Trophoblast cell (in vitro differentiated cells and primary cell): ENCODE measurements at regions not wholly inside any gene's neighbourhood (a gene's known extent, or its start where the extent isn't known, plus 50 kb on each side); places are given as distances from the start of the nearest gene placed in this dataset.
"Not testable (repeated sequence)": the region's sequence is repeated elsewhere in the genome, so short reads cannot be mapped to it uniquely, and the experiment has no call there.

Experiments
- DNase-seq, 2 donors: peaks; one replicate each; pipeline ENCODE4 v3.0.0-alpha.2; 2016
- H2AFZ ChIP-seq: 2 replicates; pipeline ENCODE4 v1.6.1; 2013; ENCODE audit warnings: low read length, moderate library complexity, mild to moderate bottlenecking; ENCODE audit not compliant: insufficient read depth, poor library complexity
- H2AK5ac ChIP-seq: 2 replicates; pipeline ENCODE4 v1.6.1; 2013; ENCODE audit warnings: mild to moderate bottlenecking, low read length
- H2BK120ac ChIP-seq: 2 replicates; pipeline ENCODE4 v1.6.1; 2013; ENCODE audit warnings: low read length, mild to moderate bottlenecking, moderate library complexity; ENCODE audit not compliant: insufficient read depth, poor library complexity
- H2BK12ac ChIP-seq: 2 replicates; pipeline ENCODE4 v1.6.1; 2013; ENCODE audit warnings: mild to moderate bottlenecking, low read length, moderate library complexity
- H2BK5ac ChIP-seq: 2 replicates; pipeline ENCODE4 v1.6.1; 2013; ENCODE audit warnings: low read length, low read depth, moderate library complexity, mild to moderate bottlenecking; ENCODE audit not compliant: poor library complexity
- H3K14ac ChIP-seq: 2 replicates; pipeline ENCODE4 v1.6.1; 2013; ENCODE audit warnings: mild to moderate bottlenecking, low read length
- H3K18ac ChIP-seq: 2 replicates; pipeline ENCODE4 v1.6.1; 2013; ENCODE audit warnings: mild to moderate bottlenecking, low read length
- H3K23ac ChIP-seq: 2 replicates; pipeline ENCODE4 v1.6.1; 2013; ENCODE audit warnings: low read length
- H3K27ac ChIP-seq: 2 replicates; pipeline ENCODE4 v1.5.1; 2013; ENCODE audit warnings: low read depth, mild to moderate bottlenecking, inconsistent platforms, low read length, moderate library complexity
- H3K27me3 ChIP-seq: 2 replicates; pipeline ENCODE4 v1.6.1; 2013; ENCODE audit warnings: inconsistent platforms, mild to moderate bottlenecking, low read length, moderate library complexity; ENCODE audit not compliant: insufficient read depth
- H3K36me3 ChIP-seq, 2 experiments: 1 replicate in 1 of 2; 2 replicates in 1 of 2; pipeline ENCODE4 v1.6.1; 2013; ENCODE audit warnings: low read length in 2 of 2, mild to moderate bottlenecking in 2 of 2, moderate library complexity in 1 of 2; ENCODE audit not compliant: insufficient read depth in 2 of 2, control insufficient read depth in 1 of 2
- H3K4ac ChIP-seq: 2 replicates; pipeline ENCODE4 v1.6.1; 2013; ENCODE audit warnings: low read depth, mild to moderate bottlenecking, low read length, moderate library complexity
- H3K4me1 ChIP-seq, 2 experiments: 1 replicate in 1 of 2; 2 replicates in 1 of 2; pipeline ENCODE4 v1.6.1; 2013; ENCODE audit warnings: low read length in 2 of 2, mild to moderate bottlenecking in 2 of 2, moderate library complexity in 1 of 2; ENCODE audit not compliant: insufficient read depth in 2 of 2, control insufficient read depth in 1 of 2
- H3K4me2 ChIP-seq: 2 replicates; pipeline ENCODE4 v1.6.1; 2013; ENCODE audit warnings: inconsistent platforms, mild to moderate bottlenecking, low read length, moderate library complexity
- H3K4me3 ChIP-seq: 2 replicates; pipeline ENCODE4 v1.5.1; 2013; ENCODE audit warnings: mild to moderate bottlenecking, low read depth, low read length, inconsistent platforms
- H3K79me1 ChIP-seq: one replicate; pipeline ENCODE4 v1.6.1; 2013; ENCODE audit warnings: low read length
- H3K79me2 ChIP-seq: 2 replicates; pipeline ENCODE4 v1.6.1; 2013; ENCODE audit warnings: low read length, mild to moderate bottlenecking; ENCODE audit not compliant: control insufficient read depth, insufficient read depth, poor library complexity
- H3K9ac ChIP-seq: 2 replicates; pipeline ENCODE4 v1.6.1; 2013; ENCODE audit warnings: mild to moderate bottlenecking, low read length
- H3K9me3 ChIP-seq: 2 replicates; pipeline ENCODE4 v1.6.1; 2013; ENCODE audit warnings: low read depth, mild to moderate bottlenecking, control low read depth, inconsistent platforms, low read length; ENCODE audit not compliant: insufficient read depth
- H4K12ac ChIP-seq: 2 replicates; pipeline ENCODE4 v1.6.1; 2013; ENCODE audit warnings: low read depth, mild to moderate bottlenecking, low read length, moderate library complexity
- H4K8ac ChIP-seq: 2 replicates; pipeline ENCODE4 v1.6.1; 2013; ENCODE audit warnings: low read depth, mild to moderate bottlenecking, low read length, moderate library complexity
- H4K91ac ChIP-seq: one replicate; pipeline ENCODE4 v1.6.1; 2013; ENCODE audit warnings: low read depth, mild to moderate bottlenecking, low read length, moderate library complexity
- WGBS: extraction: QIAGEN DNeasy Blood & Tissue Kit; methylation state at CpG from one replicate; pipeline ENCODE4 v1.1.7; 2013; ENCODE audit warnings: missing lambda C conversion rate; ENCODE audit not compliant: insufficient read length, insufficient coverage; ENCODE audit errors: extremely low coverage; 5-methylcytosine and 5-hydroxymethylcytosine counted together

GRCh38 chr11:21794306-21794705 lies 398.6 kb upstream of the ANO5 start:
- no peak overlapping the region for H2BK5ac ChIP-seq
- H2AFZ ChIP-seq = no peak overlapping the region
- H3K4ac ChIP-seq = no peak overlapping the region
- H3K23ac ChIP-seq = no peak overlapping the region
- no peak overlapping the region for H4K12ac ChIP-seq
- no peak overlapping the region for H2BK12ac ChIP-seq
- WGBS = no CpG with 5 or more reads among the region's 2 CpGs
- no peak overlapping the region for H3K27ac ChIP-seq
- no peaks in the 10 kb centered on the region for H3K4me1 ChIP-seq
- no peak overlapping the region for H2AK5ac ChIP-seq
- no peak overlapping the region for H2BK120ac ChIP-seq
- H3K4me2 ChIP-seq = no peak overlapping the region
- no peak overlapping the region for H3K9ac ChIP-seq
- no peaks in the 10 kb centered on the region for H3K27me3 ChIP-seq
- H4K8ac ChIP-seq = no peak overlapping the region
- H3K4me3 ChIP-seq = no peak overlapping the region
- no peaks in the 10 kb centered on the region for H3K79me2 ChIP-seq
- H3K18ac ChIP-seq = no peak overlapping the region
- no peak overlapping the region for H4K91ac ChIP-seq
- H3K36me3 ChIP-seq = no peaks in the 10 kb centered on the region
- no peak for DNase-seq
- no peak overlapping the region for H3K14ac ChIP-seq
- no peaks in the 10 kb centered on the region for H3K9me3 ChIP-seq
- no peaks in the 10 kb centered on the region for H3K79me1 ChIP-seq

- no peaks in the 10 kb centered on the region for H3K9me3 ChIP-seq
- H3K79me1 ChIP-seq = no peaks in the 10 kb centered on the region
- no peaks in the 10 kb centered on the region for H3K27me3 ChIP-seq
- no peak overlapping the region for H3K4ac ChIP-seq
- no peak overlapping the region for H3K4me2 ChIP-seq
- H4K91ac ChIP-seq = no peak overlapping the region
- no peak overlapping the region for H2BK5ac ChIP-seq
- H3K27ac ChIP-seq = no peak overlapping the region
- WGBS = no CpG with 5 or more reads among the region's 2 CpGs
- no peaks in the 10 kb centered on the region for H3K4me1 ChIP-seq
- no peak overlapping the region for H4K12ac ChIP-seq
- no peak overlapping the region for H2BK12ac ChIP-seq
- DNase-seq = no peak
- no peak overlapping the region for H2AK5ac ChIP-seq
- H3K18ac ChIP-seq = no peak overlapping the region
- H4K8ac ChIP-seq = no peak overlapping the region
- H3K23ac ChIP-seq = no peak overlapping the region
- no peaks in the 10 kb centered on the region for H3K36me3 ChIP-seq
- no peak overlapping the region for H3K14ac ChIP-seq
- H2BK120ac ChIP-seq = no peak overlapping the region
- H2AFZ ChIP-seq = no peak overlapping the region
- H3K4me3 ChIP-seq = no peak overlapping the region
- no peaks in the 10 kb centered on the region for H3K79me2 ChIP-seq
- no peak overlapping the region for H3K9ac ChIP-seq
Measured at GRCh38 chr11:21798216-21798615, 394.7 kb upstream of the ANO5 start.

GRCh38 chr11:21804523-21804922 lies 388.4 kb upstream of the ANO5 start:
- H3K23ac ChIP-seq, H3K4me2 ChIP-seq, H2BK5ac ChIP-seq, H2BK120ac ChIP-seq, H3K4me3 ChIP-seq, H3K9ac ChIP-seq, H2AFZ ChIP-seq, H3K14ac ChIP-seq, H3K4me1 ChIP-seq, H3K79me2 ChIP-seq, H3K27ac ChIP-seq, H2AK5ac ChIP-seq, H3K27me3 ChIP-seq, DNase-seq, H4K91ac ChIP-seq, H3K4ac ChIP-seq, H3K79me1 ChIP-seq, H3K36me3 ChIP-seq, H4K12ac ChIP-seq, H3K9me3 ChIP-seq, H3K18ac ChIP-seq, H4K8ac ChIP-seq, H2BK12ac ChIP-seq: not testable (repeated sequence)
- no CpG with 5 or more reads among the region's 1 CpG for WGBS

- Histone ChIP-seq H4K91ac (no peak overlapping the region), H2BK5ac (no peak overlapping the region), H3K4me1 (no peaks in the 10 kb centered on the region), H3K14ac (no peak overlapping the region), H3K4me2 (no peak overlapping the region), H3K9ac (no peak overlapping the region), H3K36me3 (no peaks in the 10 kb centered on the region), H4K8ac (no peak overlapping the region), H3K79me1 (no peaks in the 10 kb centered on the region), H3K9me3 (no peaks in the 10 kb centered on the region), H3K23ac (no peak overlapping the region), H3K27me3 (no peaks in the 10 kb centered on the region), H4K12ac (no peak overlapping the region), H3K4me3 (no peak overlapping the region), H3K4ac (no peak overlapping the region), H2AFZ (no peak overlapping the region), H3K79me2 (no peaks in the 10 kb centered on the region), H2BK120ac (no peak overlapping the region), H3K27ac (no peak overlapping the region), H3K18ac (no peak overlapping the region), H2AK5ac (no peak overlapping the region), H2BK12ac (no peak overlapping the region)
- no CpG with 5 or more reads among the region's 1 CpG for WGBS
- no peak for DNase-seq
Measured at GRCh38 chr11:21806508-21806907, 386.4 kb upstream of the ANO5 start.
